Neural cell (in vitro differentiated cells): ENCODE measurements at regions not wholly inside any gene's neighbourhood (a gene's known extent, or its start where the extent isn't known, plus 50 kb on each side); places are given as distances from the start of the nearest gene placed in this dataset.

Experiments used
- H2AFZ ChIP-seq: fragments of 200-600, 300-800 bp; sonication (generic), shearing (Covaris generic); 2 replicates; pipeline ENCODE4 v1.6.0; 2014; ENCODE audit warnings: low read depth, mild to moderate bottlenecking, antibody characterized with exemption, low read length, moderate library complexity
- H3F3A ChIP-seq: fragments of 200-600 bp; shearing (Covaris generic); 2 replicates; pipeline ENCODE4 v1.6.1; 2016; ENCODE audit warnings: mild to moderate bottlenecking, moderate library complexity, mixed read lengths, antibody characterized with exemption, low read length; ENCODE audit not compliant: insufficient read depth, poor library complexity, severe bottlenecking
- H3K27ac ChIP-seq: fragments of 200-600, 300-800 bp; sonication (generic), shearing (Covaris generic); 2 replicates; pipeline ENCODE4 v1.5.1; 2014; ENCODE audit warnings: mild to moderate bottlenecking, low read length, moderate library complexity
- H3K27me3 ChIP-seq: fragments of 300-800, 200-600 bp; sonication (generic), shearing (Covaris generic); 2 replicates; pipeline ENCODE4 v1.6.0; 2014; ENCODE audit warnings: mild to moderate bottlenecking, low read depth, low read length, moderate library complexity; ENCODE audit not compliant: insufficient read depth
- H3K36me3 ChIP-seq: fragments of 300-800, 200-600 bp; sonication (generic), shearing (Covaris generic); 2 replicates; pipeline ENCODE4 v1.5.1; 2014; ENCODE audit warnings: mild to moderate bottlenecking, antibody characterized with exemption, low read length, moderate library complexity; ENCODE audit not compliant: insufficient read depth
- H3K4me2 ChIP-seq: fragments of 300-800, 200-600 bp; sonication (generic), shearing (Covaris generic); 2 replicates; pipeline ENCODE4 v1.6.0; 2014; ENCODE audit warnings: mild to moderate bottlenecking, low read length
- H3K4me3 ChIP-seq: fragments of 300-800, 200-600 bp; sonication (generic), shearing (Covaris generic); 2 replicates; pipeline ENCODE4 v1.5.1; 2014; ENCODE audit warnings: mild to moderate bottlenecking, low read length, moderate library complexity
- H3K79me2 ChIP-seq: fragments of 200-600 bp; shearing (Covaris generic); replicated peaks from 2 replicates; pipeline ENCODE4 v1.6.0; 2014; ENCODE audit warnings: mild to moderate bottlenecking, low read length, moderate library complexity; ENCODE audit not compliant: insufficient read depth
- H3K9ac ChIP-seq: fragments of 300-800, 200-600 bp; sonication (generic), shearing (Covaris generic); 2 replicates; pipeline ENCODE4 v1.6.1; 2016; ENCODE audit warnings: mild to moderate bottlenecking, low read length, mixed read lengths
- H3K9me2 ChIP-seq: fragments of 200-600 bp; shearing (Covaris generic); 2 replicates; pipeline ENCODE4 v1.6.1; 2016; ENCODE audit warnings: mild to moderate bottlenecking, low read length, mixed read lengths; ENCODE audit not compliant: insufficient read depth
- H3K9me3 ChIP-seq: fragments of 200-600, 300-800 bp; sonication (generic), shearing (Covaris generic); 2 replicates; pipeline ENCODE4 v1.6.1; 2016; ENCODE audit warnings: mild to moderate bottlenecking, mixed run types, low read length, moderate library complexity, mixed read lengths
- H4K20me1 ChIP-seq: fragments of 200-600 bp; shearing (Covaris generic); 2 replicates; pipeline ENCODE4 v1.6.1; 2016; ENCODE audit warnings: mild to moderate bottlenecking, mixed run types; ENCODE audit not compliant: insufficient read depth
- EP300 ChIP-seq: fragments of 450-650 bp; conservative IDR thresholded peaks from 2 replicates; pipeline ENCODE4 v1.6.1; 2014; ENCODE audit warnings: antibody characterized with exemption, mild to moderate bottlenecking, moderate library complexity; ENCODE audit not compliant: poor library complexity, severe bottlenecking
- EZH2 ChIP-seq: fragments of 200-600, 300-800 bp; shearing (Covaris generic), sonication (generic); IDR thresholded peaks from 2 replicates; pipeline ENCODE4 v1.6.1; 2014; ENCODE audit warnings: antibody characterized with exemption, low read length, borderline replicate concordance, mild to moderate bottlenecking; ENCODE audit not compliant: insufficient read depth, poor library complexity, severe bottlenecking
- MXI1 ChIP-seq: fragments of 450-650 bp; conservative IDR thresholded peaks from 2 replicates; pipeline ENCODE4 v1.6.1; 2014; ENCODE audit warnings: antibody characterized with exemption, mild to moderate bottlenecking; ENCODE audit not compliant: poor library complexity, severe bottlenecking
- POLR2AphosphoS5 ChIP-seq: IDR thresholded peaks from 2 replicates; pipeline ENCODE4 v1.6.1; 2012
- RAD21 ChIP-seq: fragments of 450-650 bp; conservative IDR thresholded peaks from 2 replicates; pipeline ENCODE4 v1.6.1; 2014; ENCODE audit warnings: antibody characterized with exemption, mild to moderate bottlenecking, moderate library complexity
- SMC3 ChIP-seq: fragments of 450-650 bp; conservative IDR thresholded peaks from 2 replicates; pipeline ENCODE4 v1.6.1; 2014; ENCODE audit warnings: antibody characterized with exemption, mild to moderate bottlenecking, moderate library complexity; ENCODE audit not compliant: poor library complexity
- TAF1 ChIP-seq: IDR thresholded peaks from 2 replicates; pipeline ENCODE4 v1.6.1; 2012; ENCODE audit warnings: low read depth
- TF ChIP-seq, protein P1 (sequence below): IDR thresholded peaks from 2 replicates; pipeline ENCODE4 v1.6.1; 2012; ENCODE audit warnings: borderline replicate concordance
- TF ChIP-seq, protein P2 (sequence below): fragments of 450-650 bp; IDR thresholded peaks from 2 replicates; pipeline ENCODE4 v1.5.1; 2014; ENCODE audit warnings: antibody characterized with exemption, mild to moderate bottlenecking, moderate library complexity; ENCODE audit not compliant: poor library complexity, severe bottlenecking

DNA sequence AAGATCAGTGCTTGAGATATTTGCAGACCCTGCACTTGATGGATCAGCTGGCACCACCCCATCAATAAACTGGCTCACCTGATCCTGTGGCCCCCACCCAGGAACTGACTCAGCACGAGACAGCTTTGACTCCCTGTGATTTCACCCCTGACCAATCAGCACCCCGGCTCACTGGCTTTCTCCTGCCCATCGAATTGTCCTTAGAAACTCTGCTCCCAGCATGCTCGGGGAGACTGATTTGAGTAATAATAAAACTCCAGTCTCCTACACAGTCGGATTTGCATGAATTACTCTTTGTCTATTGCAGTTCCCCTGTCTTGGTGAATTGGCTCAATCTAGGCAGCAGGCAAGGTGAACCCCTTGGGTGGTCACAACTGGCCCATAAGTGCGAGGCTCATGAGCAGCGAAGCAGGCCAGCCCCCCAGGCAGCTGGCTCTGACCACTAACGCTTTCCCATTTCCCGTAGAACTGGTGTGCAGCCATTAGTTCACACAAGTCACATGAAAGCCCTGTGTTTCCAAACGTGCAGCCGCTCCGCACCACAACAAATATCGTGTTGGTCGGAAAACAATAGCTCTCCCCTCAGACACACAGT, 79.6 kb downstream of the RSPH3 start:
- H3K9me2 ChIP-seq, result no peaks in the 10 kb centered on the region
- no peak overlapping the region for H3K4me3 ChIP-seq
- H2AFZ ChIP-seq, result no peak overlapping the region
- H3F3A ChIP-seq, result no peaks in the 10 kb centered on the region
- H3K4me2 ChIP-seq, result no peak overlapping the region
- no peak overlapping the region for H3K27ac ChIP-seq
- no peaks in the 10 kb centered on the region for H3K27me3 ChIP-seq
- no peaks in the 10 kb centered on the region for H3K9me3 ChIP-seq
- no peaks in the 10 kb centered on the region for H3K36me3 ChIP-seq
- no peaks in the 10 kb centered on the region for H4K20me1 ChIP-seq
- no peak overlapping the region for H3K9ac ChIP-seq
- no peaks in the 10 kb centered on the region for H3K79me2 ChIP-seq
- TF ChIP-seq RAD21, result no peak
- no peak for TF ChIP-seq MXI1
- no peak for TF ChIP-seq TAF1

DNA sequence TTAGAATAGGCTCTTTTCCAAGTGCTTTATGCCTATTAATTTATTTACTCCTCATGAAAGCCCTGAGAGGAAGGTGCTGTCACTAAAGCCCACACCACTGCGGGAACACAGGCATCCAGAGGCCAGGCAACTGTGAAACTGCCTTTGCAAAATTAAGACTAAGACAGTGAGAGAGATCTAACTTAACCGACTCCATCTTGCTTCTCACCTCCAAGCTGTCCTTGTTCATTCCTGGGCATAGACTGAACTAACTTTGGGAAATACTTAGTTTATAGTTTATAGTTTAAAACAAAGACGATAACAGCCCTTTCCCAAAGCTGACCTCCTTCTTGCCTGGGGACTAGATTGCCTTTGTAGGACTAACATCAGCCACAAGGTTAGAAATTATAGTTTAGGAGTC, 80.1 kb downstream of the RSPH3 start:
- Histone ChIP-seq H3K27me3 (no peaks in the 10 kb centered on the region), H4K20me1 (no peaks in the 10 kb centered on the region), H3K36me3 (no peaks in the 10 kb centered on the region), H3F3A (no peaks in the 10 kb centered on the region), H3K4me3 (no peak overlapping the region), H3K9me3 (no peaks in the 10 kb centered on the region), H3K27ac (no peak overlapping the region), H3K4me2 (no peak overlapping the region), H3K9me2 (no peaks in the 10 kb centered on the region), H3K9ac (no peak overlapping the region), H2AFZ (no peak overlapping the region), H3K79me2 (no peaks in the 10 kb centered on the region)
- no peak for TF ChIP-seq SMC3
- TF ChIP-seq MXI1, result no peak
- TF ChIP-seq POLR2AphosphoS5, result no peak
- no peak for TF ChIP-seq TAF1
- TF ChIP-seq, protein P1, sequence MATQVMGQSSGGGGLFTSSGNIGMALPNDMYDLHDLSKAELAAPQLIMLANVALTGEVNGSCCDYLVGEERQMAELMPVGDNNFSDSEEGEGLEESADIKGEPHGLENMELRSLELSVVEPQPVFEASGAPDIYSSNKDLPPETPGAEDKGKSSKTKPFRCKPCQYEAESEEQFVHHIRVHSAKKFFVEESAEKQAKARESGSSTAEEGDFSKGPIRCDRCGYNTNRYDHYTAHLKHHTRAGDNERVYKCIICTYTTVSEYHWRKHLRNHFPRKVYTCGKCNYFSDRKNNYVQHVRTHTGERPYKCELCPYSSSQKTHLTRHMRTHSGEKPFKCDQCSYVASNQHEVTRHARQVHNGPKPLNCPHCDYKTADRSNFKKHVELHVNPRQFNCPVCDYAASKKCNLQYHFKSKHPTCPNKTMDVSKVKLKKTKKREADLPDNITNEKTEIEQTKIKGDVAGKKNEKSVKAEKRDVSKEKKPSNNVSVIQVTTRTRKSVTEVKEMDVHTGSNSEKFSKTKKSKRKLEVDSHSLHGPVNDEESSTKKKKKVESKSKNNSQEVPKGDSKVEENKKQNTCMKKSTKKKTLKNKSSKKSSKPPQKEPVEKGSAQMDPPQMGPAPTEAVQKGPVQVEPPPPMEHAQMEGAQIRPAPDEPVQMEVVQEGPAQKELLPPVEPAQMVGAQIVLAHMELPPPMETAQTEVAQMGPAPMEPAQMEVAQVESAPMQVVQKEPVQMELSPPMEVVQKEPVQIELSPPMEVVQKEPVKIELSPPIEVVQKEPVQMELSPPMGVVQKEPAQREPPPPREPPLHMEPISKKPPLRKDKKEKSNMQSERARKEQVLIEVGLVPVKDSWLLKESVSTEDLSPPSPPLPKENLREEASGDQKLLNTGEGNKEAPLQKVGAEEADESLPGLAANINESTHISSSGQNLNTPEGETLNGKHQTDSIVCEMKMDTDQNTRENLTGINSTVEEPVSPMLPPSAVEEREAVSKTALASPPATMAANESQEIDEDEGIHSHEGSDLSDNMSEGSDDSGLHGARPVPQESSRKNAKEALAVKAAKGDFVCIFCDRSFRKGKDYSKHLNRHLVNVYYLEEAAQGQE, result no peak
- TF ChIP-seq, protein P2, sequence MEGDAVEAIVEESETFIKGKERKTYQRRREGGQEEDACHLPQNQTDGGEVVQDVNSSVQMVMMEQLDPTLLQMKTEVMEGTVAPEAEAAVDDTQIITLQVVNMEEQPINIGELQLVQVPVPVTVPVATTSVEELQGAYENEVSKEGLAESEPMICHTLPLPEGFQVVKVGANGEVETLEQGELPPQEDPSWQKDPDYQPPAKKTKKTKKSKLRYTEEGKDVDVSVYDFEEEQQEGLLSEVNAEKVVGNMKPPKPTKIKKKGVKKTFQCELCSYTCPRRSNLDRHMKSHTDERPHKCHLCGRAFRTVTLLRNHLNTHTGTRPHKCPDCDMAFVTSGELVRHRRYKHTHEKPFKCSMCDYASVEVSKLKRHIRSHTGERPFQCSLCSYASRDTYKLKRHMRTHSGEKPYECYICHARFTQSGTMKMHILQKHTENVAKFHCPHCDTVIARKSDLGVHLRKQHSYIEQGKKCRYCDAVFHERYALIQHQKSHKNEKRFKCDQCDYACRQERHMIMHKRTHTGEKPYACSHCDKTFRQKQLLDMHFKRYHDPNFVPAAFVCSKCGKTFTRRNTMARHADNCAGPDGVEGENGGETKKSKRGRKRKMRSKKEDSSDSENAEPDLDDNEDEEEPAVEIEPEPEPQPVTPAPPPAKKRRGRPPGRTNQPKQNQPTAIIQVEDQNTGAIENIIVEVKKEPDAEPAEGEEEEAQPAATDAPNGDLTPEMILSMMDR, result no peak

DNA sequence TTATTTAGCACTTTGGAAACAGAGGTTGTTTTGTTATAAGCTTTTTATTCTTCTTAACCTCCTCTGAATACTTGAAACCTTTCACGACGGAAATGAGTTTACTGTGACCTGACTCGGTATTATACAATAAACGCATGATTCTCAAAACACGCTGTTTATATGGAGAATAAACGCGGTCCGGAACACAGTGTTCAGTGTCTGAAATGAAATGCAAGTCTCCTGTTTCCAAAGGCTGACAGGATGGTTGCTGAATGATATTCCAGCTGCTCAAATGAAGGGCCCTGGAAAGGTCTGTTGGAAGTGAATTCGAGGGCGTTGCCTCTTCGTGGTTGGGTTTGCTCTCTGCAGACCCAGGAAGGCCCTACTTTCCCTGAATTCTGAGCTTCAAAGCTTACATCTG, 83.4 kb downstream of the RSPH3 start:
- Histone ChIP-seq H3K27ac (no peak overlapping the region), H3K9me2 (no peaks in the 10 kb centered on the region), H2AFZ (no peak overlapping the region), H3K4me3 (no peak overlapping the region), H3F3A (no peaks in the 10 kb centered on the region), H3K27me3 (no peaks in the 10 kb centered on the region), H3K79me2 (no peaks in the 10 kb centered on the region), H3K36me3 (no peaks in the 10 kb centered on the region), H4K20me1 (no peaks in the 10 kb centered on the region), H3K9me3 (no peaks in the 10 kb centered on the region), H3K4me2 (no peak overlapping the region), H3K9ac (no peak overlapping the region)
- no peak for TF ChIP-seq EP300
- TF ChIP-seq POLR2AphosphoS5, result no peak
- no peak for TF ChIP-seq EZH2
- no peak for TF ChIP-seq MXI1
